ENCODE measurements at regions not wholly inside any gene's neighbourhood (a gene's known extent, or its start where the extent isn't known, plus 50 kb on each side); places are given as distances from the start of the nearest gene placed in this dataset.
"Not testable (repeated sequence)": the region's sequence is repeated elsewhere in the genome, so short reads cannot be mapped to it uniquely, and the experiment has no call there.

- Histone ChIP-seq H3K36me3 (ENCODE audit: insufficient read depth, low read length) (no peaks in the 10 kb centered on the region), H3K27me3 (ENCODE audit: insufficient read depth, low read length, poor library complexity, severe bottlenecking) (no peaks in the 10 kb centered on the region), H3K4me1 (ENCODE audit: insufficient read depth, low read length) (no peaks in the 10 kb centered on the region), H3K4me3 (ENCODE audit: low read length) (no peak overlapping the region), H3K27ac (ENCODE audit: low read depth, low read length) (no peak overlapping the region), H3K9me3 (ENCODE audit: low read length) (no peaks in the 10 kb centered on the region)
- POLR2A ChIA-PET: no interaction called here
- CTCF ChIA-PET: no interaction called here
- no peaks in the 10 kb centered on the region for H3K9me3 Mint-ChIP-seq
- no peak overlapping the region for H3K27ac Mint-ChIP-seq
- no peaks in the 10 kb centered on the region for H3K4me1 Mint-ChIP-seq
- H3K36me3 Mint-ChIP-seq: no peaks in the 10 kb centered on the region
- no peak for DNase-seq
- no peak overlapping the region for H3K4me3 Mint-ChIP-seq
- peaks cover 3 to 11% of the 10 kb centered on the region in 2 donors for H3K27me3 Mint-ChIP-seq
Observed at GRCh38 chr10:131818510-131819234, 82.1 kb upstream of the PPP2R2D start.

DNA sequence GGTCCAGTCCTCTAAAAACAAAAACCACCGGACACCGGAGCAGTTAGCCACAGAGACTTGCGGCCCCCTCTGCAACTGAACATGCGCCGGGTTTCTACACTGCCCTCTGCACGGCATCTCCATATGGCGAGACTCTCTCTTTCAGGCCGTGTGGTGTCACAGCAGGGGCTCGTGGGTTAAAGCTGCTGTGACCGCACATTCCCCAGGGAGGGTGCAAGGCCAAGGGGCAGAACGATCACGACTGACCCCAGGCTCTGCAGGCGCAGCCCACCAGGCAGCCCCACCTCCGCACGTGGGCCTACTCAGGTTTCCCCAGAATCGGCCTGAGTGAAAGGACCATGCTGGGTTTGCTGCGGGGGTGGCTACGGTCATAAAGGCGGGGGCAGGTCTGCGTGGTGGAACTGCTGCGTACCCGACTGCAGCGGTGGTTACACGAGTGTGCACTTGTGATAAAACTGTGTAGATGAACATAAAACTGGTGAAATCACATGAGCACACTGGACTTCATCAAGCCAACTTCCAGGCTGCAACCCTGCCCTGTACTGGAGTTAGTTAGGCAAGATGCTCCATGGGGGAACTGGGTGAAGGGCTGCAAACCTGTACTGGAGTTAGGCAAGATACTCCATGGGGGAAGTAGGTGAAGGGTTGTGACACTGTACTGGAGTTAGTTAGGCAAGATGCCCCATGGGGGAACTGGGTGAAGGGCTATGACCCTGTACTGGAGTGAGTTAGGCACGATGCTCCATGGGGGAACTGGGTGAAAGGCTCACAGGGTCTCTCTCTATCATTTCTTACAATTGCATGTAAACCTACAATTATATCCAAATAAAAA, 81.4 kb upstream of the PPP2R2D start:
- no peaks in the 10 kb centered on the region for H3K9me3 ChIP-seq (ENCODE audit: low read length)
- ChIA-PET CTCF (no interaction called here), POLR2A (no interaction called here)
- Mint-ChIP-seq H3K27me3 (peaks cover 1 to 9% of the 10 kb centered on the region in 2 donors), H3K4me3 (no peak overlapping the region), H3K27ac (no peak overlapping the region), H3K4me1 (no peaks in the 10 kb centered on the region), H3K36me3 (no peaks in the 10 kb centered on the region), H3K9me3 (no peaks in the 10 kb centered on the region)
- no peak overlapping the region for H3K4me3 ChIP-seq (ENCODE audit: low read length)
- DNase-seq: no peak
- H3K27me3 ChIP-seq (ENCODE audit: insufficient read depth, low read length, poor library complexity, severe bottlenecking): no peaks in the 10 kb centered on the region
- no peaks in the 10 kb centered on the region for H3K4me1 ChIP-seq (ENCODE audit: insufficient read depth, low read length)
- H3K27ac ChIP-seq (ENCODE audit: low read depth, low read length): no peak overlapping the region
- H3K36me3 ChIP-seq (ENCODE audit: insufficient read depth, low read length): no peaks in the 10 kb centered on the region

DNA sequence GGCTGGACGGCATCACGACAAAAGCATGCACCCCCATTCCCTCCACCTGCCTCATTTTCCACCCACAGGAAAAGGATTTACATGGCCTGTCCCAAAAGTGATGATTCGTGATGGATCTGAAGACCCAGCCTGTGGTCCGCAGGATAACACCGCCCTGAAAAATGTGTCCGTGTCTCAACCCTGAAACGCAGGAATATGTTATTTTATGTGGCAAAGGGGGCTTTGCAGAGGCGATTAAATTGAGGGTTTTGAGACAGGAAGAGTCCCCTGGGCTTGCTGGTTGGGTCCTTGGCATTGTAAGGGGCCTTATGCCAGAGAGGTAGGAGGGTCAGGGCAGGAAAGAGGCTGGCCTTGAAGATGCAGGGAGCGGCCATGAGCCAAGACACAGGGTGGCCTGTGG, 80.2 kb upstream of the PPP2R2D start:
- Histone ChIP-seq H3K27ac (ENCODE audit: low read depth, low read length) (no peak overlapping the region), H3K36me3 (ENCODE audit: insufficient read depth, low read length) (no peaks in the 10 kb centered on the region), H3K4me3 (ENCODE audit: low read length) (no peak overlapping the region), H3K9me3 (ENCODE audit: low read length) (no peaks in the 10 kb centered on the region), H3K27me3 (ENCODE audit: insufficient read depth, low read length, poor library complexity, severe bottlenecking) (no peaks in the 10 kb centered on the region), H3K4me1 (ENCODE audit: insufficient read depth, low read length) (no peaks in the 10 kb centered on the region)
- Mint-ChIP-seq H3K36me3 (no peaks in the 10 kb centered on the region), H3K27ac (no peak overlapping the region), H3K27me3 (peaks cover 3 to 9% of the 10 kb centered on the region in 2 donors), H3K4me3 (no peak overlapping the region), H3K9me3 (no peaks in the 10 kb centered on the region), H3K4me1 (no peaks in the 10 kb centered on the region)
- CTCF ChIA-PET: no interaction called here
- no peak for DNase-seq
- POLR2A ChIA-PET: no interaction called here

DNA sequence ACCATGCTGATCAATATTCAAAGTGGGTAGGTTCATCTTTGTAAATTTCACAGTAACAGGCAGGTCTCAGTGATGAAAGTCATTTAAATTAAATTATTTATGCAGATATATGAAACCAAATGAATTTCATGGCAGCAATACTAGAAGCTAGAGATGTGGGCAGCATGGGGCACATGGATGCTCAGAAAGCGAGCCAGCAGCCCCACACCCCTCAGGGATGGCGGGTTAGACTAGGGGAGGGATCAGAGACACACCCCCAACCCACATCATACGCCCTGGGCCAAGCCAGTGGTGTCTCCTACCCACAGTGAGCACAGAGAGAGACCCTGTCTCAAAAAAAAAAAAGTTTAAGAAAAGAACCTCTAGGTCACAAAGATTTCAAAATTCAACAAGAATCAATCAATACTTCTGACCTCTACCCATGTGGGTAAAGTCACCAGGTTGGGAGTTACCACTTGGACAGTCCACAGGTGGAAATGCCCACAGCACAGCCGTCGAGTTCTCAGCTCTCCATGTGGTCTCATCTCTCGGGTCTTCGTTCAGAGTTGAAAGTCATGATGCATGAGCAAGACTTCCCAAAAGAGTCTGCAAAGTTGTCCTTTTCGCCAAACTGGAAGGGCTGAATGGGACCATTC, 79.3 kb upstream of the PPP2R2D start:
- no peaks in the 10 kb centered on the region for H3K36me3 ChIP-seq (ENCODE audit: insufficient read depth, low read length)
- H3K27me3 ChIP-seq (ENCODE audit: insufficient read depth, low read length, poor library complexity, severe bottlenecking): no peaks in the 10 kb centered on the region
- no peak for DNase-seq
- H3K9me3 ChIP-seq (ENCODE audit: low read length): no peaks in the 10 kb centered on the region
- Mint-ChIP-seq H3K27ac (no peak overlapping the region), H3K27me3 (peaks cover 3 to 9% of the 10 kb centered on the region in 2 donors), H3K4me1 (no peaks in the 10 kb centered on the region), H3K9me3 (peaks cover 0 to 2% (median 0%) of the 10 kb centered on the region in 5 donors), H3K36me3 (no peaks in the 10 kb centered on the region), H3K4me3 (no peak overlapping the region)
- H3K27ac ChIP-seq (ENCODE audit: low read depth, low read length): no peak overlapping the region
- POLR2A ChIA-PET: no interaction called here
- H3K4me3 ChIP-seq (ENCODE audit: low read length): no peak overlapping the region
- CTCF ChIA-PET: no interaction called here
- H3K4me1 ChIP-seq (ENCODE audit: insufficient read depth, low read length): no peaks in the 10 kb centered on the region

GRCh38 chr10:131822013-131822691, 78.7 kb upstream of the PPP2R2D start:
- ChIA-PET POLR2A (no interaction called here), CTCF (no interaction called here)
- DNase-seq: no peak
- no peaks in the 10 kb centered on the region for H3K27me3 ChIP-seq (ENCODE audit: insufficient read depth, low read length, poor library complexity, severe bottlenecking)
- no peaks in the 10 kb centered on the region for H3K4me1 ChIP-seq (ENCODE audit: insufficient read depth, low read length)
- Mint-ChIP-seq H3K9me3 (peaks cover 0 to 3% (median 0%) of the 10 kb centered on the region in 5 donors), H3K4me1 (no peaks in the 10 kb centered on the region), H3K27ac (no peak overlapping the region), H3K36me3 (no peaks in the 10 kb centered on the region), H3K27me3 (peaks cover 3% of the 10 kb centered on the region in 2 donors), H3K4me3 (no peak overlapping the region)
- H3K36me3 ChIP-seq (ENCODE audit: insufficient read depth, low read length): no peaks in the 10 kb centered on the region
- no peak overlapping the region for H3K27ac ChIP-seq (ENCODE audit: low read depth, low read length)
- H3K4me3 ChIP-seq (ENCODE audit: low read length): no peak overlapping the region
- H3K9me3 ChIP-seq (ENCODE audit: low read length): no peaks in the 10 kb centered on the region

DNA sequence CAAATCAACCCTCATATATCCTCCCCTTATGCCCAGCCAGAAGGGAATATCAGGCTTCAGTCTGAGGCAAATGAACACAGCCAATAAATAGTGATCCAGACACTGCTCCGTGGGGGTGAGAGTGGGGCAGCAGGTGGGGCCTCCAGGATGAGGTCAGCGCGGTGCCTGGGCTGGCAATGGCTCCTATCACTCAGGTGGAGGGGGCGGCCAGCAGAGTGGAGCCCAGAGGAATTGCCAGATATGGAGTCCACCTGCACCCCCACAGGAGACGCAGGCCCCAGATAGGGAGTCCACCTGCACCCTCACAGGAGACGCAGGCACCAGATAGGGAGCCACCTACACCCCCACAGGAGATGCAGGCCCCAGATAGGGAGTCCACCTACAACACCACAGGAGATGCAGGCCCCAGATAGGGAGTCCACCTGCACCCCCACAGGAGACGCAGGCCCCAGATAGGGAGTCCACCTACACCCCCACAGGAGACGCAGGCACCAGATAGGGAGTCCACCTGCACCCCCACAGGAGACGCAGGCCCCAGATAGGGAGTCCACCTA, 78.0 kb upstream of the PPP2R2D start:
- H3K27me3 Mint-ChIP-seq: peaks cover 0 to 3% of the 10 kb centered on the region in 2 donors
- H3K9me3 ChIP-seq (ENCODE audit: low read length): no peaks in the 10 kb centered on the region
- no peaks in the 10 kb centered on the region for H3K36me3 Mint-ChIP-seq
- no peaks in the 10 kb centered on the region for H3K27me3 ChIP-seq (ENCODE audit: insufficient read depth, low read length, poor library complexity, severe bottlenecking)
- no peak overlapping the region for H3K27ac ChIP-seq (ENCODE audit: low read depth, low read length)
- H3K4me1 ChIP-seq (ENCODE audit: insufficient read depth, low read length): no peaks in the 10 kb centered on the region
- CTCF ChIA-PET: no interaction called here
- POLR2A ChIA-PET: no interaction called here
- peaks cover 0 to 3% (median 0%) of the 10 kb centered on the region in 5 donors for H3K9me3 Mint-ChIP-seq
- no peak for DNase-seq
- H3K36me3 ChIP-seq (ENCODE audit: insufficient read depth, low read length): no peaks in the 10 kb centered on the region
- H3K4me3 Mint-ChIP-seq: no peak overlapping the region
- H3K4me1 Mint-ChIP-seq: no peaks in the 10 kb centered on the region
- H3K27ac Mint-ChIP-seq: no peak overlapping the region
- no peak overlapping the region for H3K4me3 ChIP-seq (ENCODE audit: low read length)

- H3K9me3 ChIP-seq (ENCODE audit: low read length); H3K27me3 ChIP-seq (ENCODE audit: insufficient read depth, low read length, poor library complexity, severe bottlenecking); CTCF ChIA-PET; H3K4me1 ChIP-seq (ENCODE audit: insufficient read depth, low read length); H3K36me3 Mint-ChIP-seq; DNase-seq; H3K4me1 Mint-ChIP-seq; H3K4me3 ChIP-seq (ENCODE audit: low read length); H3K27ac Mint-ChIP-seq; H3K36me3 ChIP-seq (ENCODE audit: insufficient read depth, low read length); H3K27me3 Mint-ChIP-seq; H3K27ac ChIP-seq (ENCODE audit: low read depth, low read length); H3K4me3 Mint-ChIP-seq; POLR2A ChIA-PET; H3K9me3 Mint-ChIP-seq: not testable (repeated sequence)
Observed at GRCh38 chr10:131823601-131824099, 77.2 kb upstream of the PPP2R2D start.
